ENCODE measurements at regions not wholly inside any gene's neighbourhood (a gene's known extent, or its start where the extent isn't known, plus 50 kb on each side); places are given as distances from the start of the nearest gene placed in this dataset.

- TF ChIP-seq CTCF (conservative IDR thresholded peaks at IDR 0.05; ENCODE audit: low read length) = no peak
- no peak for TF ChIP-seq EZH2phosphoT487 (IDR thresholded peaks at IDR 0.05; ENCODE audit: borderline replicate concordance, low read depth, low read length)
These were observed 189.3 kb upstream of the TPM1 start for GRCh38 chr15:62853114-62853840.
